NOMO-1 treated with dmso at 0.1 percent for 144 hours (cell line): ENCODE measurements at regions not wholly inside any gene's neighbourhood (a gene's known extent, or its start where the extent isn't known, plus 50 kb on each side); places are given as distances from the start of the nearest gene placed in this dataset.

Experiments
- DNase-seq: peaks from one replicate; lab custom pipeline; 2025; ENCODE audit not compliant: unreplicated experiment; lab: John Stamatoyannopoulos, UW

- DNase-seq = no peak
Observed at GRCh38 chr20:56828402-56828801, 199.3 kb downstream of the TFAP2C start.

GRCh38 chr20:56829788-56830385 is 200.8 kb downstream of the TFAP2C start:
- DNase-seq = no peak

GRCh38 chr20:56831795-56832194 is 202.7 kb downstream of the TFAP2C start:
- no peak for DNase-seq

- DNase-seq = peak; percentile 52
Observed at GRCh38 chr20:56833427-56833826, 204.3 kb downstream of the TFAP2C start.

- no peak for DNase-seq
Observed at GRCh38 chr20:56835829-56836550, 206.9 kb downstream of the TFAP2C start.

- DNase-seq = no peak
Observed at GRCh38 chr20:56839222-56839621, 210.1 kb downstream of the TFAP2C start.

- DNase-seq = no peak
Observed at GRCh38 chr20:56839786-56840185, 210.7 kb downstream of the TFAP2C start.

- DNase-seq = no peak
Observed at GRCh38 chr20:56840716-56841261, 211.7 kb downstream of the TFAP2C start.

GRCh38 chr20:56841346-56841908 is 212.3 kb downstream of the TFAP2C start:
- no peak for DNase-seq

GRCh38 chr20:56842056-56842455 is 212.9 kb downstream of the TFAP2C start:
- DNase-seq = no peak

- no peak for DNase-seq
Observed at GRCh38 chr20:56843386-56843785, 214.3 kb downstream of the TFAP2C start.

GRCh38 chr20:56843817-56844216 is 214.7 kb downstream of the TFAP2C start:
- no peak for DNase-seq

- no peak for DNase-seq
Observed at GRCh38 chr20:56845546-56846086, 216.5 kb downstream of the TFAP2C start.

GRCh38 chr20:56848561-56848960 is 219.5 kb downstream of the TFAP2C start:
- DNase-seq = no peak

- no peak for DNase-seq
Observed at GRCh38 chr20:56851552-56851951, 222.4 kb downstream of the TFAP2C start.

GRCh38 chr20:56855708-56856107 is 226.6 kb downstream of the TFAP2C start:
- DNase-seq = no peak

GRCh38 chr20:56857950-56858349 is 228.8 kb downstream of the TFAP2C start:
- DNase-seq = no peak

GRCh38 chr20:56859039-56859800 is 230.1 kb downstream of the TFAP2C start:
- no peak for DNase-seq

GRCh38 chr20:56859801-56860261 is 230.7 kb downstream of the TFAP2C start:
- DNase-seq = no peak

- DNase-seq = no peak
Observed at GRCh38 chr20:56860413-56860812, 231.3 kb downstream of the TFAP2C start.

GRCh38 chr20:56861590-56861989 is 232.5 kb downstream of the TFAP2C start:
- DNase-seq = no peak
